GM23338 (cell line): ENCODE measurements at regions not wholly inside any gene's neighbourhood (a gene's known extent, or its start where the extent isn't known, plus 50 kb on each side); places are given as distances from the start of the nearest gene placed in this dataset.

Experiments
- ATAC-seq: fragments of 200-7000 bp; cut with Tn5 transposase; 3 replicates; pipeline ENCODE4 v1.9.1; 2020
- DNase-seq: peaks from one replicate; pipeline ENCODE4 v3.0.0-alpha.2; 2015; ENCODE audit warnings: low spot score
- H2AFZ ChIP-seq: fragments of 200-600 bp; sonication (generic); 2 replicates; pipeline ENCODE4 v1.8.0; 2016; ENCODE audit warnings: antibody characterized with exemption, mild to moderate bottlenecking, moderate library complexity
- H3F3A ChIP-seq: fragments of 200-600 bp; sonication (generic); replicated peaks from 2 replicates; pipeline ENCODE4 v1.8.0; 2017; ENCODE audit warnings: antibody characterized with exemption, mixed run types, low read depth
- H3K27ac ChIP-seq: fragments of 200-600 bp; sonication (generic); 2 replicates; pipeline ENCODE4 v1.6.1; 2016; ENCODE audit warnings: low read depth
- H3K27me3 ChIP-seq: fragments of 200-600 bp; sonication (generic); 2 replicates; pipeline ENCODE4 v1.8.0; 2016; ENCODE audit warnings: mild to moderate bottlenecking, mixed run types, moderate library complexity; ENCODE audit not compliant: insufficient read depth
- H3K36me3 ChIP-seq: fragments of 200-600 bp; sonication (generic); 2 replicates; pipeline ENCODE4 v1.8.0; 2016; ENCODE audit warnings: mild to moderate bottlenecking; ENCODE audit not compliant: insufficient read depth
- H3K4me1 ChIP-seq: fragments of 200-600 bp; sonication (generic); 2 replicates; pipeline ENCODE4 v1.8.0; 2016; ENCODE audit warnings: mild to moderate bottlenecking, moderate library complexity; ENCODE audit not compliant: insufficient read depth
- H3K4me2 ChIP-seq: fragments of 200-600 bp; sonication (generic); 2 replicates; pipeline ENCODE4 v1.7.1; 2017; ENCODE audit warnings: mixed run types
- H3K4me3 ChIP-seq: fragments of 200-600 bp; sonication (generic); 2 replicates; pipeline ENCODE4 v1.6.1; 2016; ENCODE audit warnings: mixed run types
- H3K79me2 ChIP-seq: fragments of 200-600 bp; sonication (generic); replicated peaks from 2 replicates; pipeline ENCODE4 v1.8.0; 2017; ENCODE audit warnings: mild to moderate bottlenecking; ENCODE audit not compliant: insufficient read depth
- H3K9me2 ChIP-seq: fragments of 200-600 bp; sonication (generic); 2 replicates; pipeline ENCODE4 v1.8.0; 2017; ENCODE audit not compliant: insufficient read depth
- H4K20me1 ChIP-seq: fragments of 200-600 bp; sonication (generic); replicated peaks from 2 replicates; pipeline ENCODE4 v1.8.0; 2017; ENCODE audit warnings: mild to moderate bottlenecking; ENCODE audit not compliant: insufficient read depth
- H3K27ac Mint-ChIP-seq: 2 replicates; pipeline ENCODE4 v1.8.0; 2020; ENCODE audit warnings: inconsistent platforms, mild to moderate bottlenecking, moderate library complexity, mixed read lengths
- H3K27me3 Mint-ChIP-seq: 3 replicates; pipeline ENCODE4 v1.8.0; 2022; ENCODE audit warnings: low read depth, mild to moderate bottlenecking, moderate library complexity, mixed read lengths, inconsistent platforms; ENCODE audit not compliant: insufficient read depth, poor library complexity
- H3K36me3 Mint-ChIP-seq: 3 replicates; pipeline ENCODE4 v1.8.0; 2021; ENCODE audit warnings: low read depth, mild to moderate bottlenecking, inconsistent platforms, moderate library complexity, mixed read lengths
- H3K4me1 Mint-ChIP-seq: 3 replicates; pipeline ENCODE4 v1.8.0; 2020; ENCODE audit warnings: mild to moderate bottlenecking, inconsistent platforms, mixed read lengths
- H3K4me3 Mint-ChIP-seq: 3 replicates; pipeline ENCODE4 v1.8.0; 2021; ENCODE audit warnings: moderate library complexity, mild to moderate bottlenecking, inconsistent platforms, mixed read lengths
- H3K9me3 Mint-ChIP-seq: 3 replicates; pipeline ENCODE4 v1.8.0; 2020; ENCODE audit warnings: moderate library complexity, mild to moderate bottlenecking, inconsistent platforms, mixed read lengths
- EZH2 ChIP-seq: fragments of 200-600 bp; sonication (generic); IDR thresholded peaks from one replicate; pipeline ENCODE4 v1.8.0; 2017; ENCODE audit warnings: antibody characterized with exemption, mild to moderate bottlenecking, low read depth; ENCODE audit not compliant: unreplicated experiment
- JUNB ChIP-seq: IDR thresholded peaks from one replicate; pipeline ENCODE4 v1.6.1; 2016; ENCODE audit warnings: antibody characterized with exemption; ENCODE audit not compliant: unreplicated experiment
- STAT1 ChIP-seq: IDR thresholded peaks from one replicate; pipeline ENCODE4 v1.6.1; 2016; ENCODE audit warnings: antibody characterized with exemption; ENCODE audit not compliant: unreplicated experiment
- TF ChIP-seq, protein P1 (sequence below): fragments of 250-450 bp; sonication (Bioruptor Pico); IDR thresholded peaks from 2 replicates; pipeline ENCODE4 v1.5.0; 2020; ENCODE audit warnings: mild to moderate bottlenecking, moderate library complexity
- TF ChIP-seq, protein P2 (sequence below): IDR thresholded peaks from one replicate; pipeline ENCODE4 v1.6.1; 2018; ENCODE audit warnings: antibody characterized with exemption; ENCODE audit not compliant: unreplicated experiment

DNA sequence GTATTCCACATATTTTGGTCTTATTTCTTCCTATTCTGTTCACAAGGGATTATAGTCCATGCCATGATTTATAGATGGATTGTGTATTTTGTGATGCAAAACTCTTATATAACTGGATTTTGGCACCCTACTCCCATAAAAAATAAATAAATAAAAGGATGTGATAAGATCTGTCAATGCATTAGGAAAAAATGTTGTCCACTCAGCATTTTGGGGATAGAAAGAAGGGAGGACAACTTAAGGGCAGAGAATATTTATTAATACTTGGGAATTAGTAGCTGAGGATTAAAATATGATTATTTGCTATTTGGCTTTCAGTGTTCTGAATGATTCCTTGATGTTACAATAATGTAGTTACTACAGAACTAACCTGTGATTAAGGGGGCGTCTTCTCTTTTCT lies 682.6 kb downstream of the ZBBX start:
- H3K79me2 ChIP-seq, result no peaks in the 10 kb centered on the region
- H3K36me3 Mint-ChIP-seq, result peaks cover 6% of the 10 kb centered on the region; the same call in 2 of the 3 replicates

More for the DNA sequence above, 682.6 kb downstream of the ZBBX start:
- H3K9me2 ChIP-seq, result no peaks in the 10 kb centered on the region
- no peak overlapping the region for H2AFZ ChIP-seq
- DNase-seq (no peak), ATAC-seq (no peak)
- no peaks in the 10 kb centered on the region for H3F3A ChIP-seq
- no peak overlapping the region for H3K4me2 ChIP-seq
- Mint-ChIP-seq H3K27ac (no peak overlapping the region), H3K9me3 (peaks cover 7% of the 10 kb centered on the region; the same call in 2 of the 3 replicates), H3K27me3 (no peaks in the 10 kb centered on the region), H3K4me3 (no peak overlapping the region), H3K4me1 (peaks cover 12% of the 10 kb centered on the region; the same call in 2 of the 3 replicates)
- no peaks in the 10 kb centered on the region for H4K20me1 ChIP-seq
- H3K4me1 ChIP-seq, result peaks cover 9% of the 10 kb centered on the region; the same call in 1 of the 2 replicates
- no peak overlapping the region for H3K27ac ChIP-seq
- H3K4me3 ChIP-seq, result no peak overlapping the region
- TF ChIP-seq, protein P1, sequence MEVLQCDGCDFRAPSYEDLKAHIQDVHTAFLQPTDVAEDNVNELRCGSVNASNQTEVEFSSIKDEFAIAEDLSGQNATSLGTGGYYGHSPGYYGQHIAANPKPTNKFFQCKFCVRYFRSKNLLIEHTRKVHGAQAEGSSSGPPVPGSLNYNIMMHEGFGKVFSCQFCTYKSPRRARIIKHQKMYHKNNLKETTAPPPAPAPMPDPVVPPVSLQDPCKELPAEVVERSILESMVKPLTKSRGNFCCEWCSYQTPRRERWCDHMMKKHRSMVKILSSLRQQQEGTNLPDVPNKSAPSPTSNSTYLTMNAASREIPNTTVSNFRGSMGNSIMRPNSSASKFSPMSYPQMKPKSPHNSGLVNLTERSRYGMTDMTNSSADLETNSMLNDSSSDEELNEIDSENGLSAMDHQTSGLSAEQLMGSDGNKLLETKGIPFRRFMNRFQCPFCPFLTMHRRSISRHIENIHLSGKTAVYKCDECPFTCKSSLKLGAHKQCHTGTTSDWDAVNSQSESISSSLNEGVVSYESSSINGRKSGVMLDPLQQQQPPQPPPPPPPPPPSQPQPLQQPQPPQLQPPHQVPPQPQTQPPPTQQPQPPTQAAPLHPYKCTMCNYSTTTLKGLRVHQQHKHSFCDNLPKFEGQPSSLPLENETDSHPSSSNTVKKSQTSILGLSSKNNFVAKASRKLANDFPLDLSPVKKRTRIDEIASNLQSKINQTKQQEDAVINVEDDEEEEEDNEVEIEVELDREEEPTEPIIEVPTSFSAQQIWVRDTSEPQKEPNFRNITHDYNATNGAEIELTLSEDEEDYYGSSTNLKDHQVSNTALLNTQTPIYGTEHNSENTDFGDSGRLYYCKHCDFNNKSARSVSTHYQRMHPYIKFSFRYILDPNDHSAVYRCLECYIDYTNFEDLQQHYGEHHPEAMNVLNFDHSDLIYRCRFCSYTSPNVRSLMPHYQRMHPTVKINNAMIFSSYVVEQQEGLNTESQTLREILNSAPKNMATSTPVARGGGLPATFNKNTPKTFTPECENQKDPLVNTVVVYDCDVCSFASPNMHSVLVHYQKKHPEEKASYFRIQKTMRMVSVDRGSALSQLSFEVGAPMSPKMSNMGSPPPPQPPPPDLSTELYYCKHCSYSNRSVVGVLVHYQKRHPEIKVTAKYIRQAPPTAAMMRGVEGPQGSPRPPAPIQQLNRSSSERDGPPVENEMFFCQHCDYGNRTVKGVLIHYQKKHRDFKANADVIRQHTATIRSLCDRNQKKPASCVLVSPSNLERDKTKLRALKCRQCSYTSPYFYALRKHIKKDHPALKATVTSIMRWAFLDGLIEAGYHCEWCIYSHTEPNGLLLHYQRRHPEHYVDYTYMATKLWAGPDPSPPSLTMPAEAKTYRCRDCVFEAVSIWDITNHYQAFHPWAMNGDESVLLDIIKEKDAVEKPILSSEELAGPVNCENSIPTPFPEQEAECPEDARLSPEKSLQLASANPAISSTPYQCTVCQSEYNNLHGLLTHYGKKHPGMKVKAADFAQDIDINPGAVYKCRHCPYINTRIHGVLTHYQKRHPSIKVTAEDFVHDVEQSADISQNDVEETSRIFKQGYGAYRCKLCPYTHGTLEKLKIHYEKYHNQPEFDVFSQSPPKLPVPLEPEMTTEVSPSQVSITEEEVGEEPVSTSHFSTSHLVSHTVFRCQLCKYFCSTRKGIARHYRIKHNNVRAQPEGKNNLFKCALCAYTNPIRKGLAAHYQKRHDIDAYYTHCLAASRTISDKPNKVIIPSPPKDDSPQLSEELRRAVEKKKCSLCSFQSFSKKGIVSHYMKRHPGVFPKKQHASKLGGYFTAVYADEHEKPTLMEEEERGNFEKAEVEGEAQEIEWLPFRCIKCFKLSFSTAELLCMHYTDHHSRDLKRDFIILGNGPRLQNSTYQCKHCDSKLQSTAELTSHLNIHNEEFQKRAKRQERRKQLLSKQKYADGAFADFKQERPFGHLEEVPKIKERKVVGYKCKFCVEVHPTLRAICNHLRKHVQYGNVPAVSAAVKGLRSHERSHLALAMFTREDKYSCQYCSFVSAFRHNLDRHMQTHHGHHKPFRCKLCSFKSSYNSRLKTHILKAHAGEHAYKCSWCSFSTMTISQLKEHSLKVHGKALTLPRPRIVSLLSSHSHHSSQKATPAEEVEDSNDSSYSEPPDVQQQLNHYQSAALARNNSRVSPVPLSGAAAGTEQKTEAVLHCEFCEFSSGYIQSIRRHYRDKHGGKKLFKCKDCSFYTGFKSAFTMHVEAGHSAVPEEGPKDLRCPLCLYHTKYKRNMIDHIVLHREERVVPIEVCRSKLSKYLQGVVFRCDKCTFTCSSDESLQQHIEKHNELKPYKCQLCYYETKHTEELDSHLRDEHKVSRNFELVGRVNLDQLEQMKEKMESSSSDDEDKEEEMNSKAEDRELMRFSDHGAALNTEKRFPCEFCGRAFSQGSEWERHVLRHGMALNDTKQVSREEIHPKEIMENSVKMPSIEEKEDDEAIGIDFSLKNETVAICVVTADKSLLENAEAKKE (CRISPR knock-in tag), result no peak
- no peak for TF ChIP-seq JUNB
- TF ChIP-seq, protein P2, sequence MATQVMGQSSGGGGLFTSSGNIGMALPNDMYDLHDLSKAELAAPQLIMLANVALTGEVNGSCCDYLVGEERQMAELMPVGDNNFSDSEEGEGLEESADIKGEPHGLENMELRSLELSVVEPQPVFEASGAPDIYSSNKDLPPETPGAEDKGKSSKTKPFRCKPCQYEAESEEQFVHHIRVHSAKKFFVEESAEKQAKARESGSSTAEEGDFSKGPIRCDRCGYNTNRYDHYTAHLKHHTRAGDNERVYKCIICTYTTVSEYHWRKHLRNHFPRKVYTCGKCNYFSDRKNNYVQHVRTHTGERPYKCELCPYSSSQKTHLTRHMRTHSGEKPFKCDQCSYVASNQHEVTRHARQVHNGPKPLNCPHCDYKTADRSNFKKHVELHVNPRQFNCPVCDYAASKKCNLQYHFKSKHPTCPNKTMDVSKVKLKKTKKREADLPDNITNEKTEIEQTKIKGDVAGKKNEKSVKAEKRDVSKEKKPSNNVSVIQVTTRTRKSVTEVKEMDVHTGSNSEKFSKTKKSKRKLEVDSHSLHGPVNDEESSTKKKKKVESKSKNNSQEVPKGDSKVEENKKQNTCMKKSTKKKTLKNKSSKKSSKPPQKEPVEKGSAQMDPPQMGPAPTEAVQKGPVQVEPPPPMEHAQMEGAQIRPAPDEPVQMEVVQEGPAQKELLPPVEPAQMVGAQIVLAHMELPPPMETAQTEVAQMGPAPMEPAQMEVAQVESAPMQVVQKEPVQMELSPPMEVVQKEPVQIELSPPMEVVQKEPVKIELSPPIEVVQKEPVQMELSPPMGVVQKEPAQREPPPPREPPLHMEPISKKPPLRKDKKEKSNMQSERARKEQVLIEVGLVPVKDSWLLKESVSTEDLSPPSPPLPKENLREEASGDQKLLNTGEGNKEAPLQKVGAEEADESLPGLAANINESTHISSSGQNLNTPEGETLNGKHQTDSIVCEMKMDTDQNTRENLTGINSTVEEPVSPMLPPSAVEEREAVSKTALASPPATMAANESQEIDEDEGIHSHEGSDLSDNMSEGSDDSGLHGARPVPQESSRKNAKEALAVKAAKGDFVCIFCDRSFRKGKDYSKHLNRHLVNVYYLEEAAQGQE, result no peak
- TF ChIP-seq EZH2, result no peak
- no peak for TF ChIP-seq STAT1
- no peaks in the 10 kb centered on the region for H3K36me3 ChIP-seq
- no peaks in the 10 kb centered on the region for H3K27me3 ChIP-seq
